Breast epithelium (tissue), 4 donors: ENCODE measurements at regions not wholly inside any gene's neighbourhood (a gene's known extent, or its start where the extent isn't known, plus 50 kb on each side); places are given as distances from the start of the nearest gene placed in this dataset.

Experiments used
- DNase-seq, 2 donors: peaks; one replicate each; pipeline ENCODE4 v3.0.0-alpha.2; 2019; ENCODE audit warnings: low spot score in 2 of 2
- H3K27ac ChIP-seq, 2 donors: fragments of 200-600 bp; sonication (generic) in 1 of 2; one replicate each; pipeline ENCODE4 v1.5.1; 2016 to 2019; ENCODE audit warnings: mild to moderate bottlenecking in 1 of 2
- H3K27me3 ChIP-seq, 2 donors: fragments of 200-600 bp; sonication (generic) in 1 of 2; one replicate each; pipeline versions ENCODE4 v1.5.1 to v1.6.0; 2017 to 2019; ENCODE audit warnings: control low read depth in 1 of 2, mild to moderate bottlenecking in 1 of 2
- H3K36me3 ChIP-seq: fragments of 200-600 bp; one replicate; pipeline ENCODE4 v1.5.1; 2019
- H3K4me1 ChIP-seq, 2 donors: fragments of 200-600 bp; sonication (generic); one replicate each; pipeline ENCODE4 v1.5.1; 2016 to 2019; ENCODE audit warnings: control low read depth in 1 of 2
- H3K4me3 ChIP-seq, 3 donors: fragments of 200-600 bp; sonication (generic); 1 replicate in 2 of 3; 2 replicates in 1 of 3; pipeline ENCODE4 v1.5.1; 2016 to 2019; ENCODE audit warnings: mild to moderate bottlenecking in 3 of 3, moderate library complexity in 2 of 3
- H3K9me3 ChIP-seq, 2 donors: fragments of 200-600 bp; sonication (generic) in 1 of 2; one replicate each; pipeline ENCODE4 v1.5.1; 2016 to 2019; ENCODE audit warnings: control low read depth in 1 of 2
- POLR2A ChIP-seq: fragments of 450-650 bp; IDR thresholded peaks from one replicate; pipeline ENCODE4 v1.6.1; 2016; ENCODE audit warnings: antibody characterized with exemption, mild to moderate bottlenecking, moderate library complexity
- POLR2AphosphoS5 ChIP-seq, 3 donors: sonication (generic); formaldehyde crosslinking; IDR thresholded peaks; one replicate each; pipeline ENCODE4 v1.6.1; 2017; ENCODE audit warnings: antibody characterized with exemption in 3 of 3
- intact Hi-C: fragments of 100-400 bp; cut with DNase I; formaldehyde crosslinking; loops from one replicate; pipeline ENCODE4 v1.15.1; 2023; ENCODE audit warnings: low total_unique reads
- TF ChIP-seq, protein P1 (sequence below), 3 donors: fragments of 450-650 bp; IDR thresholded peaks; one replicate each; pipeline ENCODE4 v1.5.1; 2016 to 2017; ENCODE audit warnings: antibody characterized with exemption in 3 of 3, mild to moderate bottlenecking in 3 of 3, moderate library complexity in 3 of 3

DNA sequence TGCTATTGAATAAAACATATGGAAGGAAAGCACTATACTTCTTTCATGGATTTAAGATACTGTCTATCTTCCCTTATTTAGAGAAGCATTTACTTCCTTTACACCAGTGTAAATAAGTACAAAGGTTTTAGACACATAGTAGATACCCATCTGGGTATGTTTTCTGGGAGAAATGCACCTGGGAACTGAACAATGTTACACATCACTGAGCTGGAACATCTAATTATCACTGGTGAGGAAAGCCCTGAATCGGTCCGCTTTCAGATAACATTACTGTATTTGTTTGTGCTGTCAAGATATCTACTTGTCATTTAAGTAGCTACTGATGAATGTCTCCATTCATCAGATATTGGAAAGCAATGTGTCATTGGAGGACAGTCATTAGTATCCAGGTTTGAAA is 964.7 kb upstream of the PTPRD start:
- intact Hi-C loops: no loop called here
- no peaks in the 10 kb centered on the region for H3K4me1 ChIP-seq
- no peak for DNase-seq
- no peak overlapping the region for H3K4me3 ChIP-seq
- no peaks in the 10 kb centered on the region for H3K36me3 ChIP-seq
- H3K9me3 ChIP-seq: no peaks in the 10 kb centered on the region
- H3K27ac ChIP-seq: no peak overlapping the region
- TF ChIP-seq, protein P1, sequence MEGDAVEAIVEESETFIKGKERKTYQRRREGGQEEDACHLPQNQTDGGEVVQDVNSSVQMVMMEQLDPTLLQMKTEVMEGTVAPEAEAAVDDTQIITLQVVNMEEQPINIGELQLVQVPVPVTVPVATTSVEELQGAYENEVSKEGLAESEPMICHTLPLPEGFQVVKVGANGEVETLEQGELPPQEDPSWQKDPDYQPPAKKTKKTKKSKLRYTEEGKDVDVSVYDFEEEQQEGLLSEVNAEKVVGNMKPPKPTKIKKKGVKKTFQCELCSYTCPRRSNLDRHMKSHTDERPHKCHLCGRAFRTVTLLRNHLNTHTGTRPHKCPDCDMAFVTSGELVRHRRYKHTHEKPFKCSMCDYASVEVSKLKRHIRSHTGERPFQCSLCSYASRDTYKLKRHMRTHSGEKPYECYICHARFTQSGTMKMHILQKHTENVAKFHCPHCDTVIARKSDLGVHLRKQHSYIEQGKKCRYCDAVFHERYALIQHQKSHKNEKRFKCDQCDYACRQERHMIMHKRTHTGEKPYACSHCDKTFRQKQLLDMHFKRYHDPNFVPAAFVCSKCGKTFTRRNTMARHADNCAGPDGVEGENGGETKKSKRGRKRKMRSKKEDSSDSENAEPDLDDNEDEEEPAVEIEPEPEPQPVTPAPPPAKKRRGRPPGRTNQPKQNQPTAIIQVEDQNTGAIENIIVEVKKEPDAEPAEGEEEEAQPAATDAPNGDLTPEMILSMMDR (IDR thresholded peaks at IDR 0.05): no peak
- TF ChIP-seq POLR2A: no peak
- TF ChIP-seq POLR2AphosphoS5 (IDR thresholded peaks at IDR 0.05): no peak
- no peaks in the 10 kb centered on the region for H3K27me3 ChIP-seq

DNA sequence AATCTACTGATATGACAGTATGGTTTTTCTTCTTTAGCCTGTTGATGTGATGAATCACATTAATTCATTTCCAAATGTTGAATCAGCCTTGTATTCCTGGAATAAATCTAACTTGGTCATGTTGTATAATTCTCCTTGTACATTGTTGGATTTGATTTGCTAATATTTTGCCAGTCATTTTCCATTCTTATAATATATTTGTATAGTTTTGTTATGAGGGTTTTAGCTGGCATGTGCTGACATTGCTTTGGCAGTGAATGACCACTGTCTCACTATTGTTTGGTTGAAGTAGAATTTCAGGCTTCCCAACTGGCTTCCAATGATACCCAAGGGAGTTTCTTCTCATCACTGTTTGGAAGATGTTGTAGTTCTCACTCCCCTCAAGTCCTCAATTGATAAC is 983.0 kb upstream of the PTPRD start:
- Histone ChIP-seq H3K36me3 (no peaks in the 10 kb centered on the region), H3K27me3 (no peaks in the 10 kb centered on the region), H3K27ac (no peak overlapping the region), H3K9me3 (no peaks in the 10 kb centered on the region), H3K4me3 (no peak overlapping the region), H3K4me1 (no peaks in the 10 kb centered on the region)
- DNase-seq: no peak
- TF ChIP-seq, protein P1 (IDR thresholded peaks at IDR 0.05): no peak
- no peak for TF ChIP-seq POLR2AphosphoS5 (IDR thresholded peaks at IDR 0.05)
- no peak for TF ChIP-seq POLR2A
- intact Hi-C loops: no loop called here

DNA sequence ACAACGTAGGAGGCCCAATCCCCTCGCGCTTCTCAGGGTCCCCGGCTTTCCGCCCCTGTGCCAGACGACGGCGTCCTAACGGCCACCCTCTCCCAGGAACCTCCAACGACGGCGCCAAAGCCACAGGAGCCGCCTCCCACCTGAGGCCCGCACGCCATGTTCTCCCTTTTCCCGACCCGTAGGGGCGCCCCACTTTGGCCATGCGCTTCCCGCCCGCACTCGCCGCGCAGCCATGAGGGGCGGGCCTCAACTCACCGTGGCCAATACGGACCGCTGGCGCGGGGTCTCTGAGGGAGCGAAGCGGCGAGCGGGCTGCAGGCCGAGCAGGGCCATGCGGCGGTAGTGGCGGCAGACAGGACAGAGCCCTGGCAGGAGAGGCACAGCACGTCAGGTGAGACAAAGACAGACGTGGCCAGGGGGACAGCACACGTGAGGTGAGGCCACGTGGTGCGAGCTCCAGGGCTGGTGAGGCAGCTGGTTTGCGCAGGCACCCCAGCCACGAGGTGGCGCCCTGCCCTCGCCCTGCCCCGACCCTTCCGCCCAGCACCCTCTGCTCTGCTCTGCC is 1005.5 kb upstream of the PTPRD start:
- DNase-seq: no peak
- Histone ChIP-seq H3K4me1 (no peaks in the 10 kb centered on the region), H3K36me3 (no peaks in the 10 kb centered on the region), H3K9me3 (peaks cover 0 to 4% of the 10 kb centered on the region in 2 donors), H3K27me3 (no peaks in the 10 kb centered on the region), H3K4me3 (no peak overlapping the region), H3K27ac (no peak overlapping the region)
- TF ChIP-seq POLR2A: no peak
- TF ChIP-seq, protein P1 (IDR thresholded peaks at IDR 0.05): no peak
- no peak for TF ChIP-seq POLR2AphosphoS5 (IDR thresholded peaks at IDR 0.05)
- intact Hi-C loops: no loop called here

DNA sequence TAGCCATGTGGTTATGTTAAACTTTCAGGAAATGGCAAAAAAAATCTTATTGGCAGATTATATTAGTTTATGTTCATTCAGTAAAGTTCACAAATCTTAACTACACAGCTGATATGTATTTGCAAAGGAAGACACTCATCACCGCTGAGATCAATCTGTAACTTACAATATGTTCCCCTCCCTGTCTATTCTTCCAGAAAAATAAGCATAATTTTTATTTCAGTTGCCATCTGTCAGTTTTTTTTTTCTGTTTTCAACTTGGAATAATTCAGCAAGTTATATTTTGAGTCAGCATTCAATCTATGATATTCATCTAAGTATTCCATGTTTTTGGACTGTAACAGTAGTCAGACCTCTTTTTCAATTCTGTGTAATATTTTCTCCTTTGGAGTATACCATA is 1019.9 kb upstream of the PTPRD start:
- peaks cover 0 to 5% of the 10 kb centered on the region in 2 donors for H3K9me3 ChIP-seq
- no peak overlapping the region for H3K27ac ChIP-seq
- H3K27me3 ChIP-seq: no peaks in the 10 kb centered on the region
- H3K36me3 ChIP-seq: no peaks in the 10 kb centered on the region
- H3K4me3 ChIP-seq: no peak overlapping the region
- H3K4me1 ChIP-seq: no peaks in the 10 kb centered on the region
- TF ChIP-seq POLR2AphosphoS5 (IDR thresholded peaks at IDR 0.05): no peak
- TF ChIP-seq, protein P1 (IDR thresholded peaks at IDR 0.05): no peak
- TF ChIP-seq POLR2A: no peak
- DNase-seq: no peak
- intact Hi-C loops: no loop called here

DNA sequence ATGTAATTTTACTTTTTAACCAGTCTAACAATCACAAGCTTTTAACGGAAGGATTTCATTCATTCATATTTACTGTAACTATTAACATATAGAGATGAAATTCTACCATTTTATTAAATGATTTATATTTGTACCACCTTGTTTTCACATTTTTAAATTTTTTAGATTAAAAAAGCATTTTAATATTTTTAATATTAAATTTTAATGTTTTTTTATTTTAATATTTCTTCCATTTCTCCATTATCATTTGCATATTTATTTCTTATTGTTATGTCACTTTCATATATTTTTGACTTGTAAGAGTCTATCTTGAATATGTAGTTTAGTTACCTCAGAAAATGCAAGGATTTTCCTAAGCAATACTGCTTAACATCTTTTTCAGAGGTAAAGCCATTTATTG is 1034.0 kb upstream of the PTPRD start:
- no peaks in the 10 kb centered on the region for H3K36me3 ChIP-seq
- no peaks in the 10 kb centered on the region for H3K27me3 ChIP-seq
- no peak overlapping the region for H3K27ac ChIP-seq
- no peak for DNase-seq
- intact Hi-C loops: no loop called here
- no peak overlapping the region for H3K4me3 ChIP-seq
- no peak for TF ChIP-seq POLR2AphosphoS5 (IDR thresholded peaks at IDR 0.05)
- H3K9me3 ChIP-seq: no peaks in the 10 kb centered on the region
- H3K4me1 ChIP-seq: no peaks in the 10 kb centered on the region

DNA sequence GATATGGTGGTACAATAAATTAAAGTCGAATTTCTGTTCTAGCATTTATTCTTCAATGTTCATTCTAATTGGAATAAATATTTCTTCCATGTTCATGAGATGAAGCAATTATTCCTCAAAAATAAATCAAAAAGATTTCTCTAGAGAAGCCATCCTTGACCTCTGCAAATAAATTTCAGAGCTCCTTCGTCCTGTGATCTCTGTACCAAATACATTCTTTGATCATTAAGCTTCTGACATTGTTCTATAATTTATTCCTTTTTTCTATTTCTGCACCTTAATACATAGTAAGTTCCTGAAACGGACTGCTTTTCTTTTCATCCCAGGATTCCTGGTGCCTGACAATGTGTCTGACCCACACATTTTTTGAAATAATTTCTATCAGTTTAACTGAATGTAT is 1039.3 kb upstream of the TYRP1 start:
- Histone ChIP-seq H3K27ac (no peak overlapping the region), H3K36me3 (no peaks in the 10 kb centered on the region), H3K4me1 (no peaks in the 10 kb centered on the region), H3K9me3 (no peaks in the 10 kb centered on the region), H3K4me3 (no peak overlapping the region), H3K27me3 (no peaks in the 10 kb centered on the region)
- TF ChIP-seq POLR2AphosphoS5 (IDR thresholded peaks at IDR 0.05): no peak
- TF ChIP-seq POLR2A: no peak
- TF ChIP-seq, protein P1 (IDR thresholded peaks at IDR 0.05): no peak
- no peak for DNase-seq
- intact Hi-C loops: no loop called here
